T1000 (cell line): ENCODE measurements at regions not wholly inside any gene's neighbourhood (a gene's known extent, or its start where the extent isn't known, plus 50 kb on each side); places are given as distances from the start of the nearest gene placed in this dataset.

ENCODE experiments used
- DNase-seq: peaks from one replicate; lab custom pipeline; 2025; ENCODE audit warnings: mixed read lengths; lab: John Stamatoyannopoulos, UW

GRCh38 chr1:95167503-95167902 lies 50.3 kb downstream of the TLCD4 start:
- DNase-seq, result peak; percentile 20

- no peak for DNase-seq
Measured at GRCh38 chr1:95168028-95168427, 50.9 kb downstream of the TLCD4 start.

- no peak for DNase-seq
Measured at GRCh38 chr1:95168761-95169351, 51.7 kb downstream of the TLCD4 start.

- DNase-seq, result no peak
Measured at GRCh38 chr1:95169548-95169947, 52.4 kb downstream of the TLCD4 start.

- DNase-seq, result no peak
Measured at GRCh38 chr1:95171270-95172245, 54.4 kb downstream of the TLCD4 start.

GRCh38 chr1:95176861-95177260 lies 57.1 kb upstream of the RWDD3 start:
- no peak for DNase-seq

GRCh38 chr1:95179205-95179986 lies 54.6 kb upstream of the RWDD3 start:
- no peak for DNase-seq

- no peak for DNase-seq
Measured at GRCh38 chr1:95180371-95180770, 53.6 kb upstream of the RWDD3 start.

GRCh38 chr1:95181096-95181495 lies 52.9 kb upstream of the RWDD3 start:
- DNase-seq, result no peak

GRCh38 chr1:95183952-95184351 lies 50.1 kb upstream of the RWDD3 start:
- DNase-seq, result no peak
